ENCODE measurements at regions not wholly inside any gene's neighbourhood (a gene's known extent, or its start where the extent isn't known, plus 50 kb on each side); places are given as distances from the start of the nearest gene placed in this dataset.

DNA sequence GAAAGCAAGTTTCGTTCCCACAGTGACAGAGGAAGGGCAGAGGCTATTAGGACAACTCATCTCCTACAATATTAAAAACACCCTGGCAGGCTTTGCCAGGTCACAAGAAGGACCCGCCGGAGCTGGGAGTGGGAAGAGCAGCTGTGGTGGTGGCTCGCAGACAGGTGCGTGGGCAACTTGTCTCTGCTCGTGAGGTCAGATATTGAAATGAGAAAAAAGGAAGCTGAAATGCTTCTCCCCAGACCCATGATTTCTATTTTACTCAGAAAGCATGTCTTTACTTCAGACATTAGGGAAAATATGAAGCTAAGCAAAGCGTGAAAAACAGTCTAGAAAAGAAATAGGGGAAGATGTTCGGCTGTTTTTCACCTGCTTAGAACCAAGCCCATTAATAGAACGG is 166.3 kb upstream of the EEF1E1 start:
- TF ChIP-seq, protein P1, sequence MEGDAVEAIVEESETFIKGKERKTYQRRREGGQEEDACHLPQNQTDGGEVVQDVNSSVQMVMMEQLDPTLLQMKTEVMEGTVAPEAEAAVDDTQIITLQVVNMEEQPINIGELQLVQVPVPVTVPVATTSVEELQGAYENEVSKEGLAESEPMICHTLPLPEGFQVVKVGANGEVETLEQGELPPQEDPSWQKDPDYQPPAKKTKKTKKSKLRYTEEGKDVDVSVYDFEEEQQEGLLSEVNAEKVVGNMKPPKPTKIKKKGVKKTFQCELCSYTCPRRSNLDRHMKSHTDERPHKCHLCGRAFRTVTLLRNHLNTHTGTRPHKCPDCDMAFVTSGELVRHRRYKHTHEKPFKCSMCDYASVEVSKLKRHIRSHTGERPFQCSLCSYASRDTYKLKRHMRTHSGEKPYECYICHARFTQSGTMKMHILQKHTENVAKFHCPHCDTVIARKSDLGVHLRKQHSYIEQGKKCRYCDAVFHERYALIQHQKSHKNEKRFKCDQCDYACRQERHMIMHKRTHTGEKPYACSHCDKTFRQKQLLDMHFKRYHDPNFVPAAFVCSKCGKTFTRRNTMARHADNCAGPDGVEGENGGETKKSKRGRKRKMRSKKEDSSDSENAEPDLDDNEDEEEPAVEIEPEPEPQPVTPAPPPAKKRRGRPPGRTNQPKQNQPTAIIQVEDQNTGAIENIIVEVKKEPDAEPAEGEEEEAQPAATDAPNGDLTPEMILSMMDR (IDR thresholded peaks at IDR 0.05) = no peak
- TF ChIP-seq POLR2A (IDR thresholded peaks at IDR 0.05) = no peak
